ENCODE measurements at regions not wholly inside any gene's neighbourhood (a gene's known extent, or its start where the extent isn't known, plus 50 kb on each side); places are given as distances from the start of the nearest gene placed in this dataset.
"Not testable (repeated sequence)": the region's sequence is repeated elsewhere in the genome, so short reads cannot be mapped to it uniquely, and the experiment has no call there.

- DNase-seq: not testable (repeated sequence)
These were observed 495.3 kb downstream of the OMA1 start for GRCh38 chr1:58051187-58051586.

GRCh38 chr1:58047265-58047858 is 499.2 kb downstream of the OMA1 start:
- DNase-seq: no peak

- DNase-seq: no peak
These were observed 501.3 kb downstream of the OMA1 start for GRCh38 chr1:58045094-58045705.

GRCh38 chr1:58041621-58042020 is 504.9 kb downstream of the OMA1 start:
- DNase-seq: no peak

GRCh38 chr1:58038574-58038973 is 508.0 kb downstream of the OMA1 start:
- no peak for DNase-seq

GRCh38 chr1:58035523-58035922 is 511.0 kb downstream of the OMA1 start:
- no peak for DNase-seq

- DNase-seq: no peak
These were observed 513.2 kb downstream of the OMA1 start for GRCh38 chr1:58033311-58033710.

- DNase-seq: no peak
These were observed 513.9 kb downstream of the OMA1 start for GRCh38 chr1:58032611-58033073.

- no peak for DNase-seq
These were observed 515.1 kb downstream of the OMA1 start for GRCh38 chr1:58031416-58031815.

GRCh38 chr1:58030456-58030855 is 516.1 kb downstream of the OMA1 start:
- no peak for DNase-seq

GRCh38 chr1:58017641-58018040 is 528.9 kb downstream of the OMA1 start:
- no peak for DNase-seq

- DNase-seq: no peak
These were observed 533.3 kb downstream of the OMA1 start for GRCh38 chr1:58013237-58013636.

GRCh38 chr1:58011978-58012377 is 534.5 kb downstream of the OMA1 start:
- no peak for DNase-seq

GRCh38 chr1:58006421-58007046 is 540.0 kb downstream of the OMA1 start:
- no peak for DNase-seq

- DNase-seq: no peak
These were observed 541.3 kb downstream of the OMA1 start for GRCh38 chr1:58005212-58005611.

GRCh38 chr1:58003988-58004387 is 542.5 kb downstream of the OMA1 start:
- no peak for DNase-seq

GRCh38 chr1:58003059-58003458 is 543.5 kb downstream of the OMA1 start:
- no peak for DNase-seq

GRCh38 chr1:58000821-58001220 is 545.7 kb downstream of the OMA1 start:
- no peak for DNase-seq

- no peak for DNase-seq
These were observed 546.4 kb downstream of the OMA1 start for GRCh38 chr1:58000116-58000515.

GRCh38 chr1:57996400-57996799 is 550.1 kb downstream of the OMA1 start:
- no peak for DNase-seq

GRCh38 chr1:57991289-57991688 is 555.2 kb downstream of the OMA1 start:
- no peak for DNase-seq

- no peak for DNase-seq
These were observed 556.6 kb downstream of the OMA1 start for GRCh38 chr1:57989877-57990276.

GRCh38 chr1:57987523-57987922 is 559.0 kb downstream of the OMA1 start:
- DNase-seq: no peak

GRCh38 chr1:57986432-57986831 is 560.1 kb downstream of the OMA1 start:
- no peak for DNase-seq

GRCh38 chr1:57984277-57984676 is 560.4 kb upstream of the DAB1 start:
- DNase-seq: no peak
